ENCODE measurements at regions not wholly inside any gene's neighbourhood (a gene's known extent, or its start where the extent isn't known, plus 50 kb on each side); places are given as distances from the start of the nearest gene placed in this dataset.

GRCh38 chr3:197352382-197352781 is 54.0 kb upstream of the DLG1 start:
- no peak for DNase-seq (ENCODE audit: low read depth in 2 of 3, low spot score in 2 of 3)

- no peak for DNase-seq (ENCODE audit: low read depth in 2 of 3, low spot score in 2 of 3)
These were observed 52.0 kb upstream of the DLG1 start for GRCh38 chr3:197350446-197350845.

- DNase-seq (ENCODE audit: low read depth in 2 of 3, low spot score in 2 of 3), result no peak
These were observed 51.0 kb upstream of the DLG1 start for GRCh38 chr3:197349368-197349767.
